NT2/D1 (cell line): ENCODE measurements at regions not wholly inside any gene's neighbourhood (a gene's known extent, or its start where the extent isn't known, plus 50 kb on each side); places are given as distances from the start of the nearest gene placed in this dataset.

ENCODE experiments used
- SUZ12 ChIP-seq: IDR thresholded peaks from 2 replicates; pipeline ENCODE4 v1.6.1; 2011; ENCODE audit not compliant: insufficient read length, insufficient read depth; ENCODE audit errors: extremely low read depth
- YY1 ChIP-seq: IDR thresholded peaks from 2 replicates; pipeline ENCODE4 v1.6.1; 2011; ENCODE audit not compliant: insufficient read length, insufficient read depth
- ZNF274 ChIP-seq: IDR thresholded peaks from 2 replicates; pipeline ENCODE4 v1.6.1; 2011; ENCODE audit warnings: mild to moderate bottlenecking, low read depth, low read length

GRCh38 chr11:90407350-90407749, 184.5 kb upstream of the CHORDC1 start:
- no peak for TF ChIP-seq ZNF274
- no peak for TF ChIP-seq YY1
- TF ChIP-seq SUZ12: no peak
